ENCODE measurements at regions not wholly inside any gene's neighbourhood (a gene's known extent, or its start where the extent isn't known, plus 50 kb on each side); places are given as distances from the start of the nearest gene placed in this dataset.

GRCh38 chr6:26305641-26305969 lies 59.4 kb upstream of the BTN3A2 start:
- TF ChIP-seq EZH2phosphoT487 (IDR thresholded peaks at IDR 0.05; ENCODE audit: borderline replicate concordance, low read length) (no peak), CTCF (IDR thresholded peaks at IDR 0.05; ENCODE audit: low read depth, low read length, poor library complexity, severe bottlenecking) (no peak)
- no peaks in the 10 kb centered on the region for H3K9me3 ChIP-seq (ENCODE audit: control insufficient read depth, insufficient read depth, low read length)
- peak overlapping the region; percentile 52; the same call in 1 of the 2 replicates for H3K27ac ChIP-seq (ENCODE audit: low read depth, low read length)
- no peaks in the 10 kb centered on the region for H3K36me3 ChIP-seq (ENCODE audit: control insufficient read depth, low read length)
- no peaks in the 10 kb centered on the region for H4K20me1 ChIP-seq (ENCODE audit: control insufficient read depth, insufficient read depth, low read depth, low read length)
- no peaks in the 10 kb centered on the region for H3K27me3 ChIP-seq (ENCODE audit: control insufficient read depth, low read length)
- H3K9me2 ChIP-seq (replicated peaks; ENCODE audit: control insufficient read depth, low read length) = no peaks in the 10 kb centered on the region
- H3K4me3 ChIP-seq (ENCODE audit: low read length) = peak overlapping the region; percentile 78
- H3F3A ChIP-seq (ENCODE audit: control insufficient read depth, insufficient read depth) = peaks cover 8% of the 10 kb centered on the region
- peak overlapping the region; percentile 91 for H3K4me2 ChIP-seq (ENCODE audit: low read length)
- no peaks in the 10 kb centered on the region for H3K79me2 ChIP-seq (ENCODE audit: control insufficient read depth, low read length)
- H3K4me1 ChIP-seq (ENCODE audit: control insufficient read depth, low read length) = peaks cover 23% of the 10 kb centered on the region

DNA sequence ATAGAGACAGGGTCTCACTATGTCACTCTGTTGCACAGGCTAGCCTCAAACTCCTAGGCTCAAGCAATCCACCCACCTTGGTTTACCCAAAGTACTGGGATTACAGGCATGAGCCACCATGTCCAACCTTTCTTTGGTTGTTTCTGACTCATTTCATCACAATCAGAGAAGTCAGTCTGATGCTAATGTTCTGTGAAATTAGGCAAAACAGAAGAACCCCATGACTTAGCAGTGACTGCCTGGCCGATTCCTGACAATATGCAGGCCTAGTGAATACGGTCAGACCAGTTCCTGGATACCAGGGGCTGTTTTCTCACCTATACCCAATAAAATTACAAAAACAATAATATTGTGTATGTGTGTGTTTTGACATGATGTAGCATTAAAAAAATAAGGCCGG lies 58.8 kb upstream of the BTN3A2 start:
- Histone ChIP-seq H3K9me2 (replicated peaks; ENCODE audit: control insufficient read depth, low read length) (no peaks in the 10 kb centered on the region), H3K4me2 (ENCODE audit: low read length) (no peak overlapping the region), H3K79me2 (ENCODE audit: control insufficient read depth, low read length) (no peaks in the 10 kb centered on the region), H3F3A (ENCODE audit: control insufficient read depth, insufficient read depth) (peaks cover 13% of the 10 kb centered on the region), H3K4me1 (ENCODE audit: control insufficient read depth, low read length) (peaks cover 27% of the 10 kb centered on the region), H3K4me3 (ENCODE audit: low read length) (no peak overlapping the region), H4K20me1 (ENCODE audit: control insufficient read depth, insufficient read depth, low read depth, low read length) (no peaks in the 10 kb centered on the region), H3K9me3 (ENCODE audit: control insufficient read depth, insufficient read depth, low read length) (no peaks in the 10 kb centered on the region), H3K27me3 (ENCODE audit: control insufficient read depth, low read length) (no peaks in the 10 kb centered on the region), H3K36me3 (ENCODE audit: control insufficient read depth, low read length) (no peaks in the 10 kb centered on the region), H3K27ac (ENCODE audit: low read depth, low read length) (no peak overlapping the region)
- TF ChIP-seq EZH2phosphoT487 (IDR thresholded peaks at IDR 0.05; ENCODE audit: borderline replicate concordance, low read length) = no peak
- no peak for TF ChIP-seq CTCF (IDR thresholded peaks at IDR 0.05; ENCODE audit: low read depth, low read length, poor library complexity, severe bottlenecking)

DNA sequence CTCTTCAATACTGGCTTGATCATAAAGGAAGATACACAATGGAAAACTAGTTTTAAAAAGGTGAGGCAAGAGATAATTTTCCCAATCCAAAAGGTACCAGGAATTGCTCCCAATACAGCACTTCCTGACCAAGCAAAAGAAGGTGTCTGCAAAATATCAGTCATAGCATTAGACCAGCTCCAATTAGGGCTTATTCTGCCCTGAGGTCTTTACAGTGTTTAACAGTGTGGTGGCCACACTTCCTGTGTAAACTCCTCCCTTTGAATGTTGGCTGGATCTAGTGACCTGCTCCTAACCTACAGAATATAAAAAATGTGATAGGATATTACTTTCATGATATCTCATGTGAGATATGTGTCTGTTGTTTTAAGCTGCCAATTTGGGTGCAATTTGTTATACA lies 57.1 kb upstream of the BTN3A2 start:
- Histone ChIP-seq H3K4me3 (ENCODE audit: low read length) (no peak overlapping the region), H3K4me1 (ENCODE audit: control insufficient read depth, low read length) (peaks cover 42% of the 10 kb centered on the region), H3K79me2 (ENCODE audit: control insufficient read depth, low read length) (no peaks in the 10 kb centered on the region), H3K4me2 (ENCODE audit: low read length) (no peak overlapping the region), H3K9me3 (ENCODE audit: control insufficient read depth, insufficient read depth, low read length) (no peaks in the 10 kb centered on the region), H4K20me1 (ENCODE audit: control insufficient read depth, insufficient read depth, low read depth, low read length) (no peaks in the 10 kb centered on the region), H3K27ac (ENCODE audit: low read depth, low read length) (no peak overlapping the region), H3K27me3 (ENCODE audit: control insufficient read depth, low read length) (no peaks in the 10 kb centered on the region), H3F3A (ENCODE audit: control insufficient read depth, insufficient read depth) (peaks cover 26% of the 10 kb centered on the region), H3K36me3 (ENCODE audit: control insufficient read depth, low read length) (no peaks in the 10 kb centered on the region), H3K9me2 (replicated peaks; ENCODE audit: control insufficient read depth, low read length) (no peaks in the 10 kb centered on the region)
- TF ChIP-seq CTCF (IDR thresholded peaks at IDR 0.05; ENCODE audit: low read depth, low read length, poor library complexity, severe bottlenecking) (no peak), EZH2phosphoT487 (IDR thresholded peaks at IDR 0.05; ENCODE audit: borderline replicate concordance, low read length) (no peak)

GRCh38 chr6:26309731-26310142 lies 55.3 kb upstream of the BTN3A2 start:
- TF ChIP-seq EZH2phosphoT487 (IDR thresholded peaks at IDR 0.05; ENCODE audit: borderline replicate concordance, low read length) (no peak), CTCF (IDR thresholded peaks at IDR 0.05; ENCODE audit: low read depth, low read length, poor library complexity, severe bottlenecking) (no peak)
- H3K9me3 ChIP-seq (ENCODE audit: control insufficient read depth, insufficient read depth, low read length) = no peaks in the 10 kb centered on the region
- peaks cover 30% of the 10 kb centered on the region for H3F3A ChIP-seq (ENCODE audit: control insufficient read depth, insufficient read depth)
- H3K27me3 ChIP-seq (ENCODE audit: control insufficient read depth, low read length) = no peaks in the 10 kb centered on the region
- no peak overlapping the region for H3K27ac ChIP-seq (ENCODE audit: low read depth, low read length)
- no peaks in the 10 kb centered on the region for H3K79me2 ChIP-seq (ENCODE audit: control insufficient read depth, low read length)
- no peaks in the 10 kb centered on the region for H3K9me2 ChIP-seq (replicated peaks; ENCODE audit: control insufficient read depth, low read length)
- H3K36me3 ChIP-seq (ENCODE audit: control insufficient read depth, low read length) = no peaks in the 10 kb centered on the region
- no peak overlapping the region for H3K4me2 ChIP-seq (ENCODE audit: low read length)
- no peaks in the 10 kb centered on the region for H4K20me1 ChIP-seq (ENCODE audit: control insufficient read depth, insufficient read depth, low read depth, low read length)
- H3K4me1 ChIP-seq (ENCODE audit: control insufficient read depth, low read length) = peaks cover 46% of the 10 kb centered on the region
- no peak overlapping the region for H3K4me3 ChIP-seq (ENCODE audit: low read length)
